Prostate gland (tissue), 2 donors: ENCODE measurements at regions not wholly inside any gene's neighbourhood (a gene's known extent, or its start where the extent isn't known, plus 50 kb on each side); places are given as distances from the start of the nearest gene placed in this dataset.

ENCODE experiments used
- DNase-seq: peaks from one replicate; pipeline ENCODE4 v3.0.0-alpha.2; 2019; ENCODE audit warnings: low spot score
- H3K27ac ChIP-seq, 2 donors: fragments of 200-600 bp; sonication (generic); 2 replicates each; pipeline ENCODE4 v1.5.1; 2017 to 2019
- H3K27me3 ChIP-seq: fragments of 200-600 bp; sonication (generic); replicated peaks from 2 replicates; pipeline ENCODE4 v1.5.1; 2019; ENCODE audit not compliant: insufficient read depth
- H3K36me3 ChIP-seq, 2 donors: fragments of 200-600 bp; sonication (generic); 1 replicate in 1 of 2; 2 replicates in 1 of 2; pipeline versions ENCODE4 v1.5.1 to v1.8.1; 2017 to 2019
- H3K4me1 ChIP-seq: fragments of 200-600 bp; sonication (generic); replicated peaks from 2 replicates; pipeline ENCODE4 v1.5.1; 2019
- H3K4me3 ChIP-seq, 2 donors: fragments of 200-600 bp; sonication (generic); 2 replicates each; pipeline ENCODE4 v1.5.1; 2017 to 2019
- H3K9me3 ChIP-seq: fragments of 200-600 bp; sonication (generic); 2 replicates; pipeline ENCODE4 v1.5.1; 2017
- POLR2A ChIP-seq: fragments of 450-650 bp; IDR thresholded peaks from one replicate; pipeline ENCODE4 v1.6.1; 2016; ENCODE audit warnings: antibody characterized with exemption, mild to moderate bottlenecking
- POLR2AphosphoS5 ChIP-seq: sonication (generic); formaldehyde crosslinking; IDR thresholded peaks from one replicate; pipeline ENCODE4 v1.6.1; 2017; ENCODE audit warnings: antibody characterized with exemption
- WGBS: methylation state at CpG from one replicate; pipeline ENCODE4 v1.1.5; 2018; 5-methylcytosine and 5-hydroxymethylcytosine counted together
- intact Hi-C: fragments of 100-400 bp; cut with DNase I; formaldehyde crosslinking; loops from one replicate; pipeline ENCODE4 v1.14.2; 2022
- TF ChIP-seq, protein P1 (sequence below), 4 experiments: fragments of 200-600 bp in 2 of 4; fragments of 450-650 bp in 2 of 4; sonication (generic) in 2 of 4; IDR thresholded peaks; 1 replicate in 3 of 4; 2 replicates in 1 of 4; pipeline ENCODE4 v1.5.1; 2016 to 2019; ENCODE audit warnings: antibody characterized with exemption in 4 of 4, mild to moderate bottlenecking in 2 of 4, moderate library complexity in 2 of 4

GRCh38 chr2:236715491-236715961 lies 145.9 kb downstream of the ACKR3 start:
- intact Hi-C loops, result no loop called here
- 25% methylated on average over 16 of the region's 16 CpGs for WGBS

GRCh38 chr2:236717120-236717519 lies 147.5 kb downstream of the ACKR3 start:
- TF ChIP-seq POLR2A (no peak), POLR2AphosphoS5 (no peak)
- TF ChIP-seq, protein P1, sequence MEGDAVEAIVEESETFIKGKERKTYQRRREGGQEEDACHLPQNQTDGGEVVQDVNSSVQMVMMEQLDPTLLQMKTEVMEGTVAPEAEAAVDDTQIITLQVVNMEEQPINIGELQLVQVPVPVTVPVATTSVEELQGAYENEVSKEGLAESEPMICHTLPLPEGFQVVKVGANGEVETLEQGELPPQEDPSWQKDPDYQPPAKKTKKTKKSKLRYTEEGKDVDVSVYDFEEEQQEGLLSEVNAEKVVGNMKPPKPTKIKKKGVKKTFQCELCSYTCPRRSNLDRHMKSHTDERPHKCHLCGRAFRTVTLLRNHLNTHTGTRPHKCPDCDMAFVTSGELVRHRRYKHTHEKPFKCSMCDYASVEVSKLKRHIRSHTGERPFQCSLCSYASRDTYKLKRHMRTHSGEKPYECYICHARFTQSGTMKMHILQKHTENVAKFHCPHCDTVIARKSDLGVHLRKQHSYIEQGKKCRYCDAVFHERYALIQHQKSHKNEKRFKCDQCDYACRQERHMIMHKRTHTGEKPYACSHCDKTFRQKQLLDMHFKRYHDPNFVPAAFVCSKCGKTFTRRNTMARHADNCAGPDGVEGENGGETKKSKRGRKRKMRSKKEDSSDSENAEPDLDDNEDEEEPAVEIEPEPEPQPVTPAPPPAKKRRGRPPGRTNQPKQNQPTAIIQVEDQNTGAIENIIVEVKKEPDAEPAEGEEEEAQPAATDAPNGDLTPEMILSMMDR (IDR thresholded peaks at IDR 0.05), result no peak
- no peak overlapping the region for H3K4me3 ChIP-seq
- H3K36me3 ChIP-seq, result no peaks in the 10 kb centered on the region
- 92% methylated on average over 3 of the region's 3 CpGs for WGBS
- no peaks in the 10 kb centered on the region for H3K4me1 ChIP-seq
- intact Hi-C loops, result no loop called here
- H3K9me3 ChIP-seq, result no peaks in the 10 kb centered on the region
- no peaks in the 10 kb centered on the region for H3K27me3 ChIP-seq
- DNase-seq, result no peak
- H3K27ac ChIP-seq, result no peak overlapping the region

More at GRCh38 chr2:236715491-236715961, 145.9 kb downstream of the ACKR3 start:
- Histone ChIP-seq H3K36me3 (no peaks in the 10 kb centered on the region), H3K27ac (no peak overlapping the region), H3K4me1 (no peaks in the 10 kb centered on the region), H3K27me3 (no peaks in the 10 kb centered on the region), H3K9me3 (no peaks in the 10 kb centered on the region), H3K4me3 (no peak overlapping the region)
- TF ChIP-seq POLR2A (no peak), POLR2AphosphoS5 (no peak)
- TF ChIP-seq, protein P1 (IDR thresholded peaks at IDR 0.05), result no peak
- no peak for DNase-seq

DNA sequence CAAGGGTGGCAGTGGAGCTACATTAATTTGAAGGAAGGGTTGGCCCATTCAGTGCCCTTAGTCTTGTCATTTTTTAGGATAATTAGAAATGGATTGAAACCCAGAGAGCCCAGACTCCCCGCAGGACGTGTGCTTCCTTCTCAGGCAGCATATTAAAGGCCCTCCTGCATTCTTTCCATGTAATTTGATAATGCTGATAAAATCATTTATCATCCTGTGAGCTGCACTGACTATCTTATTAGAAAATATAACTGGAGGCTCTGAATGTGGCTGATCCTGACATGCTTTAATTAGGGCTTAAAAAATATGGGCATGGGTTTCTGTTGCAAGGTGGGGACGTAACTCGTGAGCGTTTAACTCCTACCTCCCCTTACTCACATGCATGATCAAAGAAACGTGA lies 148.1 kb downstream of the ACKR3 start:
- no peaks in the 10 kb centered on the region for H3K27me3 ChIP-seq
- DNase-seq, result no peak
- no peaks in the 10 kb centered on the region for H3K36me3 ChIP-seq
- WGBS, result 25% methylated on average over 6 of the region's 6 CpGs
- no peak overlapping the region for H3K27ac ChIP-seq
- TF ChIP-seq POLR2A (no peak), POLR2AphosphoS5 (no peak)
- TF ChIP-seq, protein P1 (IDR thresholded peaks at IDR 0.05), result no peak
- intact Hi-C loops, result no loop called here
- H3K4me1 ChIP-seq, result no peaks in the 10 kb centered on the region
- H3K9me3 ChIP-seq, result no peaks in the 10 kb centered on the region
- no peak overlapping the region for H3K4me3 ChIP-seq

- no peaks in the 10 kb centered on the region for H3K9me3 ChIP-seq
- H3K36me3 ChIP-seq, result no peaks in the 10 kb centered on the region
- WGBS, result 76% methylated on average over 18 of the region's 18 CpGs
- TF ChIP-seq POLR2A, result no peak
- no peak for TF ChIP-seq POLR2AphosphoS5
- TF ChIP-seq, protein P1 (IDR thresholded peaks at IDR 0.05), result no peak
- H3K4me1 ChIP-seq, result no peaks in the 10 kb centered on the region
- intact Hi-C loops, result no loop called here
- no peak overlapping the region for H3K4me3 ChIP-seq
- no peak for DNase-seq
- no peak overlapping the region for H3K27ac ChIP-seq
- no peaks in the 10 kb centered on the region for H3K27me3 ChIP-seq
Measured at GRCh38 chr2:236718207-236718992, 148.8 kb downstream of the ACKR3 start.

- DNase-seq, result no peak
- no peaks in the 10 kb centered on the region for H3K4me1 ChIP-seq
- no peak overlapping the region for H3K27ac ChIP-seq
- no peaks in the 10 kb centered on the region for H3K9me3 ChIP-seq
- intact Hi-C loops, result no loop called here
- 83% methylated on average over 9 of the region's 9 CpGs for WGBS
- TF ChIP-seq, protein P1 (IDR thresholded peaks at IDR 0.05), result no peak
- TF ChIP-seq POLR2AphosphoS5 (no peak), POLR2A (no peak)
- no peaks in the 10 kb centered on the region for H3K36me3 ChIP-seq
- H3K4me3 ChIP-seq, result no peak overlapping the region
- no peaks in the 10 kb centered on the region for H3K27me3 ChIP-seq
Measured at GRCh38 chr2:236719192-236719635, 149.6 kb downstream of the ACKR3 start.
